HG02588 (cell line): ENCODE measurements at regions not wholly inside any gene's neighbourhood (a gene's known extent, or its start where the extent isn't known, plus 50 kb on each side); places are given as distances from the start of the nearest gene placed in this dataset.

Source experiments
- ATAC-seq: cut with Tn5 transposase; IDR thresholded peaks from one replicate; pipeline ENCODE4 v1.9.1; 2021; ENCODE audit warnings: mild to moderate bottlenecking, moderate library complexity; ENCODE audit not compliant: unreplicated experiment

GRCh38 chr2:106572541-106573450 is 85.6 kb downstream of the CD8B2 start:
- ATAC-seq = no peak

GRCh38 chr2:106573773-106574172 is 86.6 kb downstream of the CD8B2 start:
- no peak for ATAC-seq

DNA sequence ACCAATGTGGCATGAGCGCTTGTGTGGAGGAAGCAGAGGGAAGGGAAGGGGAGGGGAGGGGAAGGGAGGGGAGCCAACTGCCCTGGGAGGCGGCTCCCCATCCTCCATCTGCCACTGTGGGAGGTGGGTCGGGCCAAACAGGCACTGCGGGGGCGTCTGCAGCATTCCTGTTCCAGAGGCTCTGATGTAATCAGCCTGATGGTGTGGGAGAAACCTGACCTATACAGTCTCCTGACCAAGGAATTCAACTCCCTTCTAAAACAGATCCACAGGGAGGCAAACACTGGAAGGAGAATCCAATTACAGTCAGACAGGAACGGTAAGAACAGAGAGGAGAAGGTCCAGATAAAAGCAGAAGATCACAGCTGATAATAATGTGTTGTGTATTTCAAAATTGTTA is 88.8 kb downstream of the CD8B2 start:
- ATAC-seq = no peak

DNA sequence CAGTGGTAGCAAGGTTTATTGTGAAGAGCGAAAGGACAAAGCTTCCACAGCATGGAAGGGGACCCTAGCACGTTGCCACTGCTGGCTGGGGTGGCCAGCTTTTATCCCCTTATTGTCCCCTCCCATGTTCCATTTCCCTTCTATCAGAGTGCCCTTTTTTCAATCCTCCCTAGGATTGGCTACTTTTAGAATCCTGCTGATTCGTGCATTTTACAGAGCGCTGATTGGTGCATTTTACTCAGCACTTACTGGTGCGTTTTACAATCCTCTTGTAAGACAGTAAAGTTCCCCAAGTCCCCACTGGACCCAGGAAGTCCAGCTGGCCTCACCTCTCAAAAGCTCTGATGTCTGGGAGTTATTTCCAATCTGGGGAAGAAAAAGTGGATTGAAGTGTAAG is 90.1 kb downstream of the CD8B2 start:
- no peak for ATAC-seq

DNA sequence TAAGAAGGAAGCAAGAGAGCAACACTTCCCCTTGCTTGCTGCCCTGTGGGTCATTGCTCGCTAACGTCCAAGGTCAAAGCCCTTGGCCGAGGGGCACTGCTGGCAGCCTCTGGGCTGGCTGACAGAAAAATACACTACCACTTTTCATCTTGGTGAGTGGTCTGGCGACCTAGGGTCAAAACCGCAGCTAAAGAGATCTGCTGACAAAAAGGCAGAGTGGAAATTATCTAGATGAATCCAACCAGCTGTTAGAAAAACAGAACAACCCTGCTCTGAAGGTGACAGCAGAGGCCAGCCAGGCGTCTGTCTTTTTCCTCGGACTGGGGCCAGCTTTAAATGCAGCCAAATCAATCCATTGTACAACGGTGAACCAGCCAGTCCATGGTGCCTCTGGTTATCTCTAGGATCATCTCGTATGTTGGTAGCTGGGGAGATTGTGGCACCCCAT is 92.6 kb downstream of the CD8B2 start:
- ATAC-seq = no peak

- ATAC-seq = no peak
Observed at GRCh38 chr2:106580241-106580640, 93.1 kb downstream of the CD8B2 start.

DNA sequence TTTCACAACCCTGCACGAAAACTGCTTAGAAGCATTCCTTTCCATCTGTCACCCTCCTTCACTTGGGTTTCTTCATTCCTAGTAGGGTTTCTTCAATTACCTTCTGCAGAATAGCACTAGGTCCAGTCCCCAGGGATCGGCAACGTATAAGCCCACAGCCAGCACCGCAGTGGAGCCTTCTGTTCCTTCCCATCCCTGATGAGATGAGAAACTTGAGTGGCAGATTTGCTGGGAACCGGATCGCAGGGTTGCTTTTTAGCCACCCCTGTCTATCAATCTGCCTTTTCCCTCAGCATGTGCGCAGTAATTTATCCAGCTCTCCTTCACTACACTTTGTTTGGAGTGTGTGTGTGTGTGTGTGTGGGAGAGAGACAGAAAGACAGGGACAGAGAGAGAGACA is 94.2 kb downstream of the CD8B2 start:
- ATAC-seq = no peak

- no peak for ATAC-seq
Observed at GRCh38 chr2:106581755-106582147, 94.6 kb downstream of the CD8B2 start.

- ATAC-seq = peak; percentile 64
Observed at GRCh38 chr2:106582148-106583143, 95.3 kb downstream of the CD8B2 start.

DNA sequence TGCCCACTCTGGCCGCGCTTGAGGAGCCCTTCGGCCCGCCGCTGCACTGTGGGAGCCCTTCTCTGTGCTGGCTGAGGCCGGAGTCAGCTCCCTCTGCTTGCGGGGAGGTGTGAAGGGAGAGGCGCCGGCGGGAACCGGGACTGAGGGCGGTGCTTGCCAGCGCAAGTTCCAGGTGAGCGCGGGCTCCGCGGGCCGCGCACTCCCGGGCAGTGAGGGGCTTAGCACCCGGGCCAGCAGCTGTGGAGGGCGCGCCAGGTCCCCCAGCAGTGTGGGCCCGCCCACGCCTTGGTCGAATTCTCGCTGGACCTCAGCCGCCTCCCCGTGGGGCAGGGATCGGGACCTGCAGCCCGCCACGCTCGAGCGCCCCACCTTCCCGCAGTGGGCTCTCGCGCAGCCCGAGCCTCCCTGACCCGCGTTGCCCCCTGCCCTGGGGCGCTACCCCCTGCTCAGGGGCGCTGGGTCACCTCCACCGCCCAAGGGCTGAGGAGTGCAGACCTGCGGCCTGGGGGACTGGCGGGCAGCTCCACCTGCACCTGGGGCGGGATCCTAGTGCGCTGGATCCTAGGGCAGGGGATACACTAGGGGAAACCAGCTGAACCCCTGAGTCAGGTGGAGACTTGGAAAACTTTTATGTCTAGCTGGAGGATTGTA is 97.3 kb downstream of the CD8B2 start:
- no peak for ATAC-seq

DNA sequence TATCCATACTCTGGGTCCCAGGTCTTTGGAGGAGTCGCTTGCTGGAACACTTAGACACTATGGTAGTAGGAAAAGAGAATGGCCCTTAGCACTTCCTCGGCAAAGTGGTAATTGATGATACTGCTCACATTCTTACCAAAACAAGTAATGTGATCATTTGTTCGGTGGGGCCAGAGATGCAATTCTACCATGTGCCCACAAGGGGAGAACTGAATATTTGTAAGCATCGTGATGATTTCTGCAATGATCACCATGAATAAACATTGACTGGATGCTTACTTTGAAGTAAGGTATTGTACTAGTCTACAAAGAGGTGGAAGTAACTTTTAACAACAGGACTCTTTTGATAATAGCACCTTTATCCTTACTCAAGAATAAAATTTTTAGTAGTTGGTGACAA is 109.7 kb downstream of the CD8B2 start:
- no peak for ATAC-seq

- no peak for ATAC-seq
Observed at GRCh38 chr2:106599540-106599939, 112.4 kb downstream of the CD8B2 start.

GRCh38 chr2:106602042-106602441 is 114.9 kb downstream of the CD8B2 start:
- ATAC-seq = no peak

GRCh38 chr2:106606652-106607051 is 119.5 kb downstream of the CD8B2 start:
- no peak for ATAC-seq

- ATAC-seq = no peak
Observed at GRCh38 chr2:106607371-106607770, 120.2 kb downstream of the CD8B2 start.

- no peak for ATAC-seq
Observed at GRCh38 chr2:106609780-106610179, 122.6 kb downstream of the CD8B2 start.

- no peak for ATAC-seq
Observed at GRCh38 chr2:106614511-106615291, 127.5 kb downstream of the CD8B2 start.

DNA sequence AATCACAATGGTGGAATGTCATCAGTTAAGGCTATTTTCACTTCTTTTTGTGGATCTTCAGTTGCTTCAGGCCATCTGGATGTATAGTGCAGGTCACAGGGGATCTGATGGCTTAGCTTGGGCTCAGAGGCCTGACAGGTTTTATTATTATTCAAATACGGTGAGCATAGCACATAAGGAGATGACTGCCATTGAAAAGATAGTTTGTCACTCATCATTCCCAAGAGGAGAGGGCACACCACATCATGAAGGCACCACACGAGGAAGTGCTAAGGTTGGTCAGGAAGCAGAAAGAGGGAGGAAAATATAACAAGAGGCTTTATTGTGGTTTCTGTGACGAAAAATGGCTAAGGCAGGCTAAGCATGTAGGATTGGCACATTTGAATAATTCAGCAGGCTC is 131.4 kb downstream of the CD8B2 start:
- ATAC-seq = no peak

GRCh38 chr2:106623456-106623855 is 136.3 kb downstream of the CD8B2 start:
- no peak for ATAC-seq

DNA sequence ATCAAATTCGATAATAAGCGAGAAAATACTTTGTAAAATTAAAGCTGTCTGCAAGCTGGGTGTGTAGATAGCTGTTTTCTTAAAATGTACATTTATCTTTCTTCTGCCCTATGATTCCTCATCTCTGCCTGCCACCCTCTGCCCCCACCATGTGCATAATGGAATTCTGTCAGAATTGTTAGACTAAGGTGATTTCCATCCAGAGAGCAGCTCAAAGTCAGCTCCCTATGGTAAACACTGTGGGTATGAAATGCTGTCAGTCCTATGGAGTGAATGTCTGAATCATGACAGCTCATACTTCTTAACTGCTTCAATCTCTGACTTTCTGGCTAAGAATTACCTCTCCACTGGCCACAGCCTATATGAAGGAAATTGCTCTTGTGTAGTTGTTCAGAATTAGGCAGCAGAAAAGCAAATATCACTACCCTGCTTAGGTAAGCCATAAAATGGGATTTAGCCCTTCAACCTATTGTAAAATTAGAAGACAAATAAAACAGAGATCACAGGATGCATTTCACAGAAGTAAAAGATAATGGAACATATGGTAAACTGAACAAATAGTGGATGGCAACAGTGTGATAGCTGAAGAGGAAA is 137.7 kb downstream of the CD8B2 start:
- no peak for ATAC-seq
